T-helper 2 cell (primary cell): ENCODE measurements at regions not wholly inside any gene's neighbourhood (a gene's known extent, or its start where the extent isn't known, plus 50 kb on each side); places are given as distances from the start of the nearest gene placed in this dataset.
A peak's percentile ranks its signal among the peaks of the same experiment; 100 is the strongest.

Experiments used
- DNase-seq, 5 experiments: peaks; one replicate each; pipeline versions ENCODE4 v3.0.0 to v3.0.0-alpha.2; 2012 to 2022

GRCh38 chr6:11925805-11926204 is 86.3 kb upstream of the HIVEP1 start:
- no peak for DNase-seq

DNA sequence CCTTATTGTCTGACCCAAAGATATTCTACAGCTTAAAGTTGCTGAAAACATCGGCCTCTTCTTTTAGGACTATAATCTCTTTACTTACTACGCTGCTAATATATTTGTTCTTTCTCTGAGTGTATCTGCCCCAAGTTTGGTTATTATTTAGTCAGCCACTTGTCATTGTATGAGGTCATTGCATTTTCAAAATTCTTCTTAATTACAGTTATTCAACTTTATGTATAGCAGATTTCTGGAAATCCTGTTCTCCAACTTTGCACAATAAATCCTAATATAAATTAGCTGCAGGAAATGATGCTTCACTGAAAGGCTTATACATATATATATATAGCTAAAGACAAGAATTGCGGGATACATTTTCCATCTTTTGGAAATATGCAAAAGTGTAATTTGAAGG is 88.5 kb upstream of the HIVEP1 start:
- DNase-seq = no peak

- DNase-seq = no peak
Observed at GRCh38 chr6:11922901-11923300, 89.2 kb upstream of the HIVEP1 start.

DNA sequence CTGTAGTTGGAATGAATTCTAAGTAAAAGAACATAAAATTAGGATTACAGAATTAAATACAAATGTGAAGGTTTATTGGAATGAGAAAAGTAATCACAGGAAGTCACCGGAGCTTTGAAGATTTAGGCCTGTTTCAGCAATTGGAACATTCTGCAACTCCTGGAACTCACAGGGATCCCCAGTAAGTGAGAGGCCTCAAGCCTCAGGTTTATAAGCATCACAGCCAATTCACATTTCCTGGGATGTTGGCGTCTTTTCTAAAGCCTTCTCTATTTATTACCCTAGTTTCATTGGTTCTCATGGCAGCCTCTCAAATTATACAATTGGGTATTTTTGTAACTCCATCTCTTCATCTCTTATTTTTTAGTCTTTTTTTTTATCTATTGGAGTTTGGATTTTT is 90.4 kb upstream of the HIVEP1 start:
- DNase-seq = no peak

- DNase-seq = no peak
Observed at GRCh38 chr6:11921017-11921438, 91.1 kb upstream of the HIVEP1 start.

- DNase-seq = no peak
Observed at GRCh38 chr6:11920566-11920965, 91.5 kb upstream of the HIVEP1 start.

DNA sequence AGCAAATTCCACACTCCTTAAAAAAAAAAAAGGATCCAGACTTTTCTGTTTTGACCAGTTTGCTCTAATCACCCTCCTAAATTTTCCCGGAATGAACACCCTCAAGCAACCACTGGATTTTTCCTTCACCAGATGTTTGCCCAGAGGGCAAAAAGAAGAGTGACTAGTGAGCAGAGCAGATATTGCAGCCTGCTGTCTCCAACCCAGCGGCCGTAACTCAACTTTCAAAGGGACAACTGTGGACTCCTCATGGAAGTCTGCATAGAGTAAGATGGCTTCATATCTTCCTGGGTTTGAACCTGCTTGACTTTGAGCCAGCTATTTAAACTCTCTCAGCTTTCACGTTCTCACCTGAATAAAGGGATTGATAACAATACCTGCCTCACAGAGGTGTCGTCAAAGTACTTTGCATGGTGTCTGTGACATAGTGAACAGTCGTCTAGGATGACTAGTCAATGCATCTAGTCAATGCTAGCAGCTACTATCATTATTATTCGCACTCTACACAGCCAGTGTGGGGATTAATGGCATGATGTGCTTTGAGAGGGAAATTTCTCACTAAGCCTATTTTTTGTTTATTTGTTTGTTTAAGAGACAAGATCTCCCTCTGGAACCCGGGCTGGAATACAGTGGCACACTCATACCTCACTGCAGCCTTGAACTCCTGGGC is 92.2 kb upstream of the HIVEP1 start:
- no peak for DNase-seq

- no peak for DNase-seq
Observed at GRCh38 chr6:11918739-11919605, 93.1 kb upstream of the HIVEP1 start.

DNA sequence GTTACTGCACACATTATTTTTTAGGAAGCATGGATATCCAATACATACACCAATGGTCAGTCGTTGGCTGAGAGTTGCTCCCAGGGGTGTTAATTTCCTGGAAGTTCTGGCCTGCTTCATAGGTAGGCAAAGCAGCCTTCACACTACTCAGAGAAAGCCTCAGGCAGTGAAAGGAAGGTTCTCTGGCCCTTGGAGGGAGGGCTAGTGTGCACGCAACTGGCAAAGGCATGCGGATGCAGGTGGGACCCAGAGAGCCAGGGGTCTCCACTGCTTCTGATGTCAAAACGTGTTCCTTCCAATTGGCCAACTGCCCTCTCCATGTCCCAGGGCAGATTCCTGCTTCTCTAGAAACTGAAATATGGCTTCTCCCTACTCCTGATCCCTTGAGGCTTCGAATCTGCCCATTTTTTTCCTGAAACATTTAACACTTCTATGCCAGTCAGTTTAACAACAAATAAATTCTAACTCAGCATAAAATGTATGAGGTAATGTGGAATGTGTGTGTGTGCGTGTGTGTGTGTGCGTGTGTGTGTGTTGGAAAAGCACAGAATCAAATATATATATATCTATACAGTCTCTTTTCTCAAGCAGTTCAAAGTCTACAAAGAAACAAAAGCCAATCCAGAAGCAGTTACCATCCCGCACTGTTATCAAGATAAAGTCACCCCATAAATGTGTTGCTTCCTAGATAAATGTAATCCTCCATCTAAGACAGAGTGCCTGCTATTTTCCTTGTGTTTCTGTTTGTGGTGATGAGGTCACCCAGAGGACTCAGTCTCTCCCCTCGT is 94.0 kb upstream of the HIVEP1 start:
- DNase-seq = no peak

DNA sequence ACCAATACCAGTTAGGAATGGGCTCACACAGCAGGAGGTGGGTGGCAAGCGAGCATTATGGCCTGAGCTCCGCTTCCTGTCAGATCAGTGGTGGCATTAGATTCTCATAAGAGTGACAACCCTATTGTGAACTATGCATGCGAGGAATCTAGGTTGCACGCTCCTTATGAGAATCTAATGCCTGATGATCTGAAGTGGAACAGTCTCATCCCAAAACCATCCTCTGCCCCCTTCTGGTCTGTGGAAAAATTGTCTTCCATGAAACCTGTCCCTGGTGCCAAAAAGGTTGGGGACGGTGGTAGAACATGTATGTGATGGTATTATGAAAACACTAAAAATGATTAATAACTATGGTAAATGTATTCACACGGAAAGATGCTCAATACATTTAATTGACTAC is 99.7 kb upstream of the HIVEP1 start:
- no peak for DNase-seq

DNA sequence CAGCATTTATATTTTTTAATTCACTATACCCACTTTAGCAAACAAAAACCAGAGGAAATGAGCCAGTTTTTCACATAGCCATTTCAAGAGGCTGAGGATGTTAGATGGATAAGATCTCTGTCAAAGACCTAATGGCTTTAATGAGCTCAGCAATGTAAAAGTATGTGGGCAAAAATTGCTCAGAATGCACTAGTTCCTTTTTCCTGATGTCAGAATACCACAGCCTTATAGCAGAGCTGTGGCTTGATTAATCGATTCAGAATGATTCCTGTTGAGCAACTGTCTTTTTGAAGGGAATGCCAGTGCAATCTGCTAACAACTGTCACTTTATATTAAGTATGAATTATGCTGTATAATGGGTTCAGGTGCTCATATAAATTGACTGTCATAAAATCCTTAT is 100.6 kb upstream of the HIVEP1 start:
- peak in 1 of 5 experiments; percentile 80 for DNase-seq

- no peak for DNase-seq
Observed at GRCh38 chr6:11909696-11910132, 102.4 kb upstream of the HIVEP1 start.

DNA sequence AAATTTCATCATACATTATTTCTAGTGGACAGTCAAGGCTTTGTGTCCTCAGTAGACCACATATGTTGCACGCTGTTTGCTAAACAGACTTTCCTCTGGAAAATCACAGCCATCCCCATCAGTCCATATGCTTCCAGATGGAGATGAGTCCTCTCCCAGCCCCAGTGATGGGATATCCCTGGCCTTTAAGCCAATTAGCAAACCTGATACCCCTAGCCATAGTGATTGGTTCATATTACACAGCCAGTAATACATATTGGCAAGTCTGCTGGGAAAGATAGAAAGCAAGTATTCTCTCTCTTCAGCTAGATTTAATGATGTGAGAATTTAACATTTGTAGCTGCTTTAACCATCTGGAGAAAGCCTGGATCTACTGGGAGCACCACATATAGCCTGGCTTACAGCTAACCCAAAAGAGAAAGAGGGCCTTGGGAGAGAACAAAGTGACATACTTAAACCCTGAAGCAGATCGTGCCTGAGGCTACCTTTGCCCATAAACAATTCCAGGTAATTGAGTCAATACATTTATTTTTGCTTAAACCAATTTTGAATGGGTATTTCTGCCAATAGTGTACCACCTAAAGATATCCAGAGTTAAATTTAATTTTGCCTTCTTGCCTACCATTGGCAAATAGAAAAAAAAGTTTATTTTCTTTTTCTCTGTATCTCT is 103.5 kb upstream of the HIVEP1 start:
- no peak for DNase-seq

DNA sequence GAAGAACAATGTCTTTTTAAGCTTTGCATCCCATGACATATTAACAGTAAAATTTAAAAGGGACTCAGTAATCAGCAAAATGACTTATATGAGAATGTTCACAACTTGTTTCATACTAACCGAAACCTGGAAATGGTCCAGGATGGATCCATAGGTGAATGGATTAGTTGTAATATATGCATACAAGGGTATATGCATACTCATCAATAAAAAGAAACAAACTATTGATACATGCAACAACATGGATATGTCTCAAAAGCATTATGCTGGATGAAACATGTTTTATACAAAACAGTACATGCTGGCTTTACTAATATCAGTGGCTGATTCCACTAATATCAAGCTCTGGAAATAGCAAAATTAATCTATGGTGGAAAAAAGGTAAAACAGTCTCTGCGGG is 108.5 kb upstream of the HIVEP1 start:
- no peak for DNase-seq

DNA sequence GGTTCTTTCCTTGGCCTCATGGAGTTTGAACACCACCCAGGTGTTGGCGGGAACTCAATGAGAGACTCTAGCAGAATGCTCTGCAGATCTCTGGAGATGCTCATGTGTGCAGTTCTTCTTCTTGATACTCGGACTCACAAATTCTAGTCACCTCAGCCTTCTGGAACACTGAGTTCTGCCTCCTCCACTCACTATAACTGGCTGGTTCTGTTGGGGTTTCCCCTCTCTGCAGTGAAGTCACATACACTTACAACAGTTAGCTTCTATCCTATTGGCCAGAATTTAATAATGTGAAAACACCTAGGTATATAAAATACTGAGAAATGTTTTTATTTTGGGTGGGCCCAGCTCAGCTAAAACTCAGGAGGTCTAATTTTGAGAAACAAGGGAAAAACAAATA is 109.6 kb upstream of the HIVEP1 start:
- DNase-seq = no peak

DNA sequence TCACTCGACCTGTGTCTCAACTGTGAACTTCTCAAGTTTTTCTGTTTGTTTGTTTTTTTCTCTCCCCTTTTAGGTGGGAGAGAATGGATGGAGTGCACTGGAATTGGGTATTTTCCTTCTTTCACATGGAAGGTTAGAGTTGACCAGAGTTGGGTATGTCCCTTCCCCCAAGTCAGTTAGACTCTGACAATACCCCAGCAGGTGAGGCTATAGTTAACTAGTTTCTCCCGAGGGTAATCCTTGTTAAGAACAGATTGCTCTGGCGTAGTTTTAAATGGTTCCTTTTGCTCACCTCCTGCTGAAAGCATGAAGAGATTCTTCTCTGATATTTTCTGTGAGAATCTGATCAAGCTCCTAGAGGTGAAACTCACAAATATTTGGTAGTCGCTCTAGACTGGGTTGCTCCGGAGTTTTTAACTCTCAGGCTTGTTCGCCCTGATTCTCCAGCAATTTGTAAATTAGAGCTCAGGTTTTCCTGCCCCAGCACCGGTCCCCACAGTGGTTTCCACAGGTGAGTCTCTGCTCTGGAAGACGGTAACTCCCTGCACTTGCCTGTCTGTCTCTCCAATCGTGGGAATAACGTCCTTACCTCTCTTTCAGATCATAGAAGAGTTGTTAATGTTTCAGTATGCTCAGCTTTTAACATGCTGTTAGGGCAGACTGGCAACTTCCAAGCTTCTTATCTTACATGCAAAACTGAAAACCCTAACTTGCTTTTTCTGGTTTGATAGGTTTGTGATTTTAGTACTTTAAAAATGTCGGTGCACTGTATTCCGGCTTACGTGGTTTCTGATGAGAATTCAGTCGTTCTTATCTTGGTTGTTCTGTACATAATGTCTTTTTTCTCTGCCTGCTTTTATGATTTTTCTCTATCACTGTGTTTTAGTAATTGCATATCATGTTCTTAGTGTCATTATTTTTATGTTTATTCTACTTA is 111.2 kb upstream of the HIVEP1 start:
- peak in 1 of 5 experiments; percentile 87 for DNase-seq

DNA sequence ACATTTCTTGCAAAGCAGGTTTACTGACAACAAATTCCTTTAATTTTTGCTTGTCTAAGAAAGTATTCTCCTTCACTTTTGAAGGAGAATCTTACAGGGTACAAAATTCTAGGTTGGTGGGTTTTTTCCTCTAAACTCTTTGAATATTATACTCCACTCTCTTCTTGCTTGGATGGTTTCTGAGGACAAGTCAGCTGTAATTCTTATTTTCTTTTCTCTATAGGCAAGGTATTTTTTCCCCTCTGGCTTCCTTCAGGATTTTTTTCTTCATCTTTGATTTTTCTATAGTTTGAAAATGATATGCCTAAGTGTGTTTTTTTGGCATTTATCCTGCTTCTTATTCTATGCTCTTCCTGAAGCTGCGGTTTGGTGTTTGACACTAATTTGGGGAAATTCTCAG is 112.5 kb upstream of the HIVEP1 start:
- DNase-seq = no peak

- no peak for DNase-seq
Observed at GRCh38 chr6:11894212-11894611, 115.6 kb upstream of the ADTRP start.

DNA sequence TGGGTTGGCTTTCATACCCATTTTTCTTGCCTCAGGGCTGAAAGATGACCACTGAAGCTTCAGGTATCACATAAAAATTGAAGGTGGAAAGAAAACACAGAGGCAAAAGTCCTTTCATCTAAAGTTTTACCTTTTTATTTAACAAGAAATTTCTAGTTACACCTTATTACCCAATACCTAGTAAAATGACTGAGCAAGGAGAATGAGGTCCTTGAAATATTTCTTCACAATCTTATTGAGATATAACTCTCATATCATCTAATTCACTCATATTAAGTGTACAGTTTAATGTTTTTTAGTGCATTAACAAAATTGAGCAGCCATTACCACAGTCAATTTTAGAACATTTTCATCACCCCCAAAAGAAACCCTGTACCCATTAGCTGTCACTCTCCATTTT is 112.9 kb upstream of the ADTRP start:
- no peak for DNase-seq

DNA sequence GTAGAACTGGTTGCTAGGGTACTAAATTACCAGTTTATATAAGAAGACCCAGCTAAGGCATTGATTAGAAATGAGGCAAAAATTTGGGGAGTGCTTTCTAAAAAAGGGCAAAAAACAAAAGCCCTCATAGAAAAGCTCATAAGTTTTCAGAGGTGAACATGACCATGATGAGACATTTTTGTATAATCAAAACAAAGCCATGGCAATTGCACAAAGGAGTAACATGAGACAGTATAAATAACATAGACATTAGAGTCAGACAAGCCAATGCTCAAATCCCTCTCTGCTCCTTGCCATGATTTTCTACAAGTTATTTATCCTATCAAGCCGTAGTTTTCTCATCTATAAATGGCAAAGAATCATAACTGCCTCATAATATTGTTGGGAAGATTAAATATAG is 112.2 kb upstream of the ADTRP start:
- no peak for DNase-seq

GRCh38 chr6:11890209-11890608 is 111.6 kb upstream of the ADTRP start:
- DNase-seq = no peak

DNA sequence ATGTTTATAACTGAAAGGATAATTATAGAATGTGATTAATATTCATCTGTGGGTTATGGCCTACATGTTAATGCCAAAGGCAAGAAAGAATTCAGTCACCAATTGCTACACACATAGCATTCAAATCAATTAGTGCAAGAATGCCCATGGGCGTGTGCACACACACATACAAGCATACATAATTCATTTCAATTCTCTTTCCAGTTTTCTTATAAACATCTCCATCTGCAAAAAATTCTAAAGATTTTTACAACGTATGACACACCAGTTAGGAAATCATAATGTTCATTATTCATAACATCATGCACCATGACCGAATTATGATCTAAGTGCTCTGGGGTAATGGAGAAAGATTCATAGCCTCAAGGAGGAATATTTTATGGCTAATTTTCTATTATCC is 111.0 kb upstream of the ADTRP start:
- DNase-seq = no peak
